ENCODE measurements at regions not wholly inside any gene's neighbourhood (a gene's known extent, or its start where the extent isn't known, plus 50 kb on each side); places are given as distances from the start of the nearest gene placed in this dataset.

GRCh38 chr2:60336442-60337141 is 216.9 kb downstream of the BCL11A start:
- no peak for TF ChIP-seq POLR2A (IDR thresholded peaks at IDR 0.05)
- TF ChIP-seq, protein P1, sequence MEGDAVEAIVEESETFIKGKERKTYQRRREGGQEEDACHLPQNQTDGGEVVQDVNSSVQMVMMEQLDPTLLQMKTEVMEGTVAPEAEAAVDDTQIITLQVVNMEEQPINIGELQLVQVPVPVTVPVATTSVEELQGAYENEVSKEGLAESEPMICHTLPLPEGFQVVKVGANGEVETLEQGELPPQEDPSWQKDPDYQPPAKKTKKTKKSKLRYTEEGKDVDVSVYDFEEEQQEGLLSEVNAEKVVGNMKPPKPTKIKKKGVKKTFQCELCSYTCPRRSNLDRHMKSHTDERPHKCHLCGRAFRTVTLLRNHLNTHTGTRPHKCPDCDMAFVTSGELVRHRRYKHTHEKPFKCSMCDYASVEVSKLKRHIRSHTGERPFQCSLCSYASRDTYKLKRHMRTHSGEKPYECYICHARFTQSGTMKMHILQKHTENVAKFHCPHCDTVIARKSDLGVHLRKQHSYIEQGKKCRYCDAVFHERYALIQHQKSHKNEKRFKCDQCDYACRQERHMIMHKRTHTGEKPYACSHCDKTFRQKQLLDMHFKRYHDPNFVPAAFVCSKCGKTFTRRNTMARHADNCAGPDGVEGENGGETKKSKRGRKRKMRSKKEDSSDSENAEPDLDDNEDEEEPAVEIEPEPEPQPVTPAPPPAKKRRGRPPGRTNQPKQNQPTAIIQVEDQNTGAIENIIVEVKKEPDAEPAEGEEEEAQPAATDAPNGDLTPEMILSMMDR (IDR thresholded peaks at IDR 0.05) = peak in 2 of 7 experiments; percentile 14 to 29
